ENCODE measurements at regions not wholly inside any gene's neighbourhood (a gene's known extent, or its start where the extent isn't known, plus 50 kb on each side); places are given as distances from the start of the nearest gene placed in this dataset.

GRCh38 chr6:135738636-135739035 lies 112.9 kb upstream of the PDE7B start:
- ATAC-seq (no peak), DNase-seq (no peak)
- Histone ChIP-seq H3K36me3 (replicated peaks in 1 of 2; ENCODE audit: insufficient read depth in 1 of 2, low read depth in 2 of 2) (no peaks in the 10 kb centered on the region), H3K9me3 (no peaks in the 10 kb centered on the region), H3K4me3 (no peak overlapping the region), H3K27ac (no peak overlapping the region), H3K27me3 (no peaks in the 10 kb centered on the region), H3K4me1 (no peaks in the 10 kb centered on the region)
- intact Hi-C loops (cut with DNase I) = no loop called here
- TF ChIP-seq, protein P1, sequence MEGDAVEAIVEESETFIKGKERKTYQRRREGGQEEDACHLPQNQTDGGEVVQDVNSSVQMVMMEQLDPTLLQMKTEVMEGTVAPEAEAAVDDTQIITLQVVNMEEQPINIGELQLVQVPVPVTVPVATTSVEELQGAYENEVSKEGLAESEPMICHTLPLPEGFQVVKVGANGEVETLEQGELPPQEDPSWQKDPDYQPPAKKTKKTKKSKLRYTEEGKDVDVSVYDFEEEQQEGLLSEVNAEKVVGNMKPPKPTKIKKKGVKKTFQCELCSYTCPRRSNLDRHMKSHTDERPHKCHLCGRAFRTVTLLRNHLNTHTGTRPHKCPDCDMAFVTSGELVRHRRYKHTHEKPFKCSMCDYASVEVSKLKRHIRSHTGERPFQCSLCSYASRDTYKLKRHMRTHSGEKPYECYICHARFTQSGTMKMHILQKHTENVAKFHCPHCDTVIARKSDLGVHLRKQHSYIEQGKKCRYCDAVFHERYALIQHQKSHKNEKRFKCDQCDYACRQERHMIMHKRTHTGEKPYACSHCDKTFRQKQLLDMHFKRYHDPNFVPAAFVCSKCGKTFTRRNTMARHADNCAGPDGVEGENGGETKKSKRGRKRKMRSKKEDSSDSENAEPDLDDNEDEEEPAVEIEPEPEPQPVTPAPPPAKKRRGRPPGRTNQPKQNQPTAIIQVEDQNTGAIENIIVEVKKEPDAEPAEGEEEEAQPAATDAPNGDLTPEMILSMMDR (IDR thresholded peaks at IDR 0.05) = no peak
- no peak for TF ChIP-seq POLR2A (IDR thresholded peaks at IDR 0.05)
- 60 to 72% methylated on average over 1 of the region's 1 CpG for WGBS, 2 donors

DNA sequence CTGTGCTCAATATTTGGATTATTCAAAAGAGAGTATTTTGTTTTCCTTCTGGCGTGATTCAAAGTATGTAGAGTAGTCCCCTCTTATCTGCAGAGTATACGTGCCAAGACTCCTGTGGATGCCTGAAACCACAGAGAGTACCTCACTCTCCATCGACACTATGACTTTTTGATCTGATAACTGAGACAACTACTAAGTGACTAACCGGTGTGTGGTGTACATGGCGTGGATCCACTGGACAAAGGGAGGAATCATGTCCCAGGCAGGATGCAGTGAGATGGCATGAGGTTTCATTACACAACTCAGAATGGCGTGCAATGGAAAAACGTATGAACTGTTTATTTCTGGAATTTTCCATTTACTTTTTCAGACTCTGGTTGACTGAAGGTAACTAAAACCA lies 112.2 kb upstream of the PDE7B start:
- DNase-seq = no peak
- H3K4me1 ChIP-seq = no peaks in the 10 kb centered on the region

GRCh38 chr6:135740580-135740979 lies 110.9 kb upstream of the PDE7B start:
- TF ChIP-seq, protein P1 (IDR thresholded peaks at IDR 0.05) = no peak
- TF ChIP-seq POLR2A (IDR thresholded peaks at IDR 0.05) = no peak
- H3K9me3 ChIP-seq = no peaks in the 10 kb centered on the region
- no peak for DNase-seq
- no peak overlapping the region for H3K27ac ChIP-seq
- H3K27me3 ChIP-seq = no peaks in the 10 kb centered on the region
- H3K4me3 ChIP-seq = no peak overlapping the region
- 35 to 38% methylated on average over 1 of the region's 1 CpG for WGBS, 2 donors
- H3K36me3 ChIP-seq (replicated peaks in 1 of 2; ENCODE audit: insufficient read depth in 1 of 2, low read depth in 2 of 2) = no peaks in the 10 kb centered on the region
- no peaks in the 10 kb centered on the region for H3K4me1 ChIP-seq
- ATAC-seq = no peak
- intact Hi-C loops (cut with DNase I) = no loop called here

More for the DNA sequence above, 112.2 kb upstream of the PDE7B start:
- Histone ChIP-seq H3K4me3 (no peak overlapping the region), H3K9me3 (no peaks in the 10 kb centered on the region), H3K36me3 (replicated peaks in 1 of 2; ENCODE audit: insufficient read depth in 1 of 2, low read depth in 2 of 2) (no peaks in the 10 kb centered on the region), H3K27ac (no peak overlapping the region), H3K27me3 (no peaks in the 10 kb centered on the region)
- WGBS, 2 donors = 68 to 78% methylated on average over 7 of the region's 7 CpGs
- no peak for ATAC-seq
- intact Hi-C loops (cut with DNase I) = no loop called here
- no peak for TF ChIP-seq POLR2A (IDR thresholded peaks at IDR 0.05)
- TF ChIP-seq, protein P1 (IDR thresholded peaks at IDR 0.05) = no peak

- H3K27ac ChIP-seq = no peak overlapping the region
- DNase-seq = no peak
- H3K27me3 ChIP-seq = no peaks in the 10 kb centered on the region
- intact Hi-C loops (cut with DNase I) = no loop called here
- TF ChIP-seq, protein P1 (IDR thresholded peaks at IDR 0.05) = no peak
- TF ChIP-seq POLR2A (IDR thresholded peaks at IDR 0.05) = no peak
- WGBS, 2 donors = 82% methylated on average over 5 of the region's 5 CpGs
- no peaks in the 10 kb centered on the region for H3K9me3 ChIP-seq
- H3K36me3 ChIP-seq (replicated peaks in 1 of 2; ENCODE audit: insufficient read depth in 1 of 2, low read depth in 2 of 2) = no peaks in the 10 kb centered on the region
- H3K4me3 ChIP-seq = no peak overlapping the region
- H3K4me1 ChIP-seq = no peaks in the 10 kb centered on the region
- ATAC-seq = no peak
These were observed 108.0 kb upstream of the PDE7B start for GRCh38 chr6:135743476-135743875.

- intact Hi-C loops (cut with DNase I) = no loop called here
- no peak overlapping the region for H3K27ac ChIP-seq
- no peak for DNase-seq
- H3K36me3 ChIP-seq (replicated peaks in 1 of 2; ENCODE audit: insufficient read depth in 1 of 2, low read depth in 2 of 2) = no peaks in the 10 kb centered on the region
- H3K9me3 ChIP-seq = no peaks in the 10 kb centered on the region
- 72 to 74% methylated on average over 3 of the region's 3 CpGs for WGBS, 2 donors
- no peak for TF ChIP-seq POLR2A (IDR thresholded peaks at IDR 0.05)
- TF ChIP-seq, protein P1 (IDR thresholded peaks at IDR 0.05) = no peak
- no peaks in the 10 kb centered on the region for H3K4me1 ChIP-seq
- no peaks in the 10 kb centered on the region for H3K27me3 ChIP-seq
- no peak overlapping the region for H3K4me3 ChIP-seq
- ATAC-seq = no peak
These were observed 103.3 kb upstream of the PDE7B start for GRCh38 chr6:135748189-135748588.

All from body of pancreas (tissue), 4 donors.